GM12878 (cell line): ENCODE measurements at regions not wholly inside any gene's neighbourhood (a gene's known extent, or its start where the extent isn't known, plus 50 kb on each side); places are given as distances from the start of the nearest gene placed in this dataset.

Experiments
- BACH1 ChIP-seq: fragments of 450-650 bp; IDR thresholded peaks from 2 replicates; pipeline ENCODE4 v1.6.1; 2017; ENCODE audit warnings: mild to moderate bottlenecking, borderline replicate concordance
- BMI1 ChIP-seq: fragments of 450-650 bp; IDR thresholded peaks from 2 replicates; pipeline ENCODE4 v1.6.1; 2016; ENCODE audit warnings: mild to moderate bottlenecking, moderate library complexity, borderline replicate concordance
- EED ChIP-seq: sonication (generic); IDR thresholded peaks from 2 replicates; pipeline ENCODE4 v1.6.1; 2016; ENCODE audit warnings: antibody characterized with exemption, low read depth
- EGR1 ChIP-seq, 2 experiments: IDR thresholded peaks; 1 replicate in 1 of 2; 2 replicates in 1 of 2; pipeline ENCODE4 v1.6.1; 2011 to 2012; ENCODE audit warnings: low read depth in 2 of 2, low read length in 2 of 2, borderline replicate concordance in 1 of 2, mild to moderate bottlenecking in 1 of 2, moderate library complexity in 1 of 2
- ETV6 ChIP-seq, 2 experiments: fragments of 450-650 bp in 1 of 2; IDR thresholded peaks in 1 of 2; conservative IDR thresholded peaks in 1 of 2; 2 replicates each; pipeline ENCODE4 v1.6.1; 2014; ENCODE audit warnings: antibody characterized with exemption in 1 of 2, borderline replicate concordance in 1 of 2, low read depth in 1 of 2, mild to moderate bottlenecking in 1 of 2, moderate library complexity in 1 of 2
- HDAC2 ChIP-seq: fragments of 200-600 bp; sonication (generic); IDR thresholded peaks from 2 replicates; pipeline ENCODE4 v1.6.1; 2017
- MEF2A ChIP-seq: IDR thresholded peaks from 2 replicates; pipeline ENCODE4 v1.6.1; 2011; ENCODE audit warnings: low read depth, mild to moderate bottlenecking, low read length, moderate library complexity; ENCODE audit not compliant: insufficient read depth
- NFXL1 ChIP-seq: fragments of 450-650 bp; IDR thresholded peaks from 2 replicates; pipeline ENCODE4 v1.6.1; 2017; ENCODE audit warnings: antibody characterized with exemption, mild to moderate bottlenecking, borderline replicate concordance
- PAX8 ChIP-seq: fragments of 450-650 bp; IDR thresholded peaks from 2 replicates; pipeline ENCODE4 v1.6.1; 2017; ENCODE audit warnings: mild to moderate bottlenecking, moderate library complexity
- POLR2A ChIP-seq: IDR thresholded peaks from 2 replicates; pipeline ENCODE4 v1.6.1; 2011; ENCODE audit warnings: low read depth, mild to moderate bottlenecking, low read length
- RBBP5 ChIP-seq: fragments of 200-600 bp; sonication (generic); conservative IDR thresholded peaks from 2 replicates; pipeline ENCODE4 v1.6.1; 2016
- SMAD1 ChIP-seq: fragments of 450-650 bp; IDR thresholded peaks from 2 replicates; pipeline ENCODE4 v1.6.1; 2018; ENCODE audit warnings: mild to moderate bottlenecking, low read depth; ENCODE audit not compliant: partially characterized antibody
- SRF ChIP-seq, 2 experiments: IDR thresholded peaks; 2 replicates each; pipeline ENCODE4 v1.6.1; 2011; ENCODE audit warnings: low read depth in 2 of 2, low read length in 2 of 2, mild to moderate bottlenecking in 1 of 2, moderate library complexity in 1 of 2
- SUZ12 ChIP-seq: fragments of 200-600 bp; sonication (generic); IDR thresholded peaks from one replicate; pipeline ENCODE4 v1.6.1; 2018; ENCODE audit warnings: antibody characterized with exemption, mild to moderate bottlenecking; ENCODE audit not compliant: unreplicated experiment
- ZNF207 ChIP-seq: fragments of 450-650 bp; IDR thresholded peaks from 2 replicates; pipeline ENCODE4 v1.6.1; 2014; ENCODE audit warnings: antibody characterized with exemption, mild to moderate bottlenecking, borderline replicate concordance
- ZNF384 ChIP-seq: IDR thresholded peaks from 2 replicates; pipeline ENCODE4 v1.6.1; 2012; ENCODE audit warnings: low read depth, mild to moderate bottlenecking, low read length, improper control_type of control experiment, borderline replicate concordance
- ZZZ3 ChIP-seq: IDR thresholded peaks from 2 replicates; pipeline ENCODE4 v1.6.1; 2011; ENCODE audit warnings: low read depth; ENCODE audit not compliant: control insufficient read depth, insufficient read length
- TF ChIP-seq, protein P1 (sequence below): IDR thresholded peaks from 2 replicates; pipeline ENCODE4 v1.6.1; 2012; ENCODE audit warnings: mild to moderate bottlenecking, low read depth, low read length
- TF ChIP-seq, protein P2 (sequence below): fragments of 450-650 bp; IDR thresholded peaks from 2 replicates; pipeline ENCODE4 v1.6.1; 2016; ENCODE audit warnings: mild to moderate bottlenecking, moderate library complexity, borderline replicate concordance
- TF ChIP-seq, protein P3 (sequence below): fragments of 450-650 bp; formaldehyde crosslinking; IDR thresholded peaks from 2 replicates; pipeline ENCODE4 v1.4.0; 2020; ENCODE audit warnings: mild to moderate bottlenecking, moderate library complexity

DNA sequence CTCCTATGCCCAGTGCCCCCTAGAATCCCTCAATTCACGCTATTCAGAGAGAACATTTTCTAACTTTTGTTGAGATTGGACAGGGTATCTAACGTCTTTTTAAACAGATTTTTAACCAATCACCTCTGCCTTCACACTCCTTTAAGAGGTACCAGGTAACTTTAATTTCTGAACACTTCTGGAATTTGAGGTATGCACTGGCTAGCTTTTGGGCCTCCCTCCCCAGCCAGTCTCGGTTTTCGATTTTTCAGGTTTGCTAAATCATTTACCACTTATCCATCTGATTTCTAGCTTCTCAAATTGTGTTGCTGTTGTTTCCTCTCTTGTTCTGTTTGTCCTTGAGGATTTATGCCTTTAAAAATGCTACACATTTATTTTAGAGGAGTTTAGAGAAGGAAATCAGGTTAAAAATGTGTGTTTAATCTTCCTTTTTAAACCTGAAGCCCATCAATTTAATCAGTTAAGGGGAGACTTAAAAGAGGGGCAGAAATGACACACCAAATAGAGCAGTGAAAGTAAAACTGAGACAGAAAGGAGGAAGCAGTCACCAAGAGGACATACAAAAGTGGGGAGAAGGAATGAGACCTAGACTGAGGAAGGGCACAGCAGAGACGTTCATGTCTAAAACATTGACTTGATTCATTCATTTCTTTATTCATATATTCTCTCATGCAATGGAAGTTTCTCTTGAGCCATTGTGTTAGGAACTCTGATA, 139.6 kb upstream of the HTR2A start (continued):
- TF ChIP-seq MEF2A (no peak), HDAC2 (no peak), PAX8 (no peak), SRF (IDR thresholded peaks at IDR 0.05; ENCODE audit: low read depth in 2 of 2, low read length in 2 of 2) (no peak), ETV6 (conservative IDR thresholded peaks at IDR 0.05 in 1 of 2, IDR thresholded peaks at IDR 0.05 in 1 of 2; ENCODE audit: borderline replicate concordance in 1 of 2, low read depth in 1 of 2) (peak in 1 of 2 experiments; percentile 42; a peak in 2 of 4 replicates), ZNF384 (no peak), POLR2A (no peak), EED (no peak), NFXL1 (no peak), BMI1 (no peak), SMAD1 (no peak), RBBP5 (no peak), ZZZ3 (no peak), SUZ12 (no peak), ZNF207 (no peak), EGR1 (IDR thresholded peaks at IDR 0.05; ENCODE audit: borderline replicate concordance in 1 of 2, low read depth in 2 of 2, low read length in 2 of 2) (no peak), BACH1 (no peak)
- TF ChIP-seq, protein P1, sequence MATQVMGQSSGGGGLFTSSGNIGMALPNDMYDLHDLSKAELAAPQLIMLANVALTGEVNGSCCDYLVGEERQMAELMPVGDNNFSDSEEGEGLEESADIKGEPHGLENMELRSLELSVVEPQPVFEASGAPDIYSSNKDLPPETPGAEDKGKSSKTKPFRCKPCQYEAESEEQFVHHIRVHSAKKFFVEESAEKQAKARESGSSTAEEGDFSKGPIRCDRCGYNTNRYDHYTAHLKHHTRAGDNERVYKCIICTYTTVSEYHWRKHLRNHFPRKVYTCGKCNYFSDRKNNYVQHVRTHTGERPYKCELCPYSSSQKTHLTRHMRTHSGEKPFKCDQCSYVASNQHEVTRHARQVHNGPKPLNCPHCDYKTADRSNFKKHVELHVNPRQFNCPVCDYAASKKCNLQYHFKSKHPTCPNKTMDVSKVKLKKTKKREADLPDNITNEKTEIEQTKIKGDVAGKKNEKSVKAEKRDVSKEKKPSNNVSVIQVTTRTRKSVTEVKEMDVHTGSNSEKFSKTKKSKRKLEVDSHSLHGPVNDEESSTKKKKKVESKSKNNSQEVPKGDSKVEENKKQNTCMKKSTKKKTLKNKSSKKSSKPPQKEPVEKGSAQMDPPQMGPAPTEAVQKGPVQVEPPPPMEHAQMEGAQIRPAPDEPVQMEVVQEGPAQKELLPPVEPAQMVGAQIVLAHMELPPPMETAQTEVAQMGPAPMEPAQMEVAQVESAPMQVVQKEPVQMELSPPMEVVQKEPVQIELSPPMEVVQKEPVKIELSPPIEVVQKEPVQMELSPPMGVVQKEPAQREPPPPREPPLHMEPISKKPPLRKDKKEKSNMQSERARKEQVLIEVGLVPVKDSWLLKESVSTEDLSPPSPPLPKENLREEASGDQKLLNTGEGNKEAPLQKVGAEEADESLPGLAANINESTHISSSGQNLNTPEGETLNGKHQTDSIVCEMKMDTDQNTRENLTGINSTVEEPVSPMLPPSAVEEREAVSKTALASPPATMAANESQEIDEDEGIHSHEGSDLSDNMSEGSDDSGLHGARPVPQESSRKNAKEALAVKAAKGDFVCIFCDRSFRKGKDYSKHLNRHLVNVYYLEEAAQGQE, result no peak
- TF ChIP-seq, protein P2, sequence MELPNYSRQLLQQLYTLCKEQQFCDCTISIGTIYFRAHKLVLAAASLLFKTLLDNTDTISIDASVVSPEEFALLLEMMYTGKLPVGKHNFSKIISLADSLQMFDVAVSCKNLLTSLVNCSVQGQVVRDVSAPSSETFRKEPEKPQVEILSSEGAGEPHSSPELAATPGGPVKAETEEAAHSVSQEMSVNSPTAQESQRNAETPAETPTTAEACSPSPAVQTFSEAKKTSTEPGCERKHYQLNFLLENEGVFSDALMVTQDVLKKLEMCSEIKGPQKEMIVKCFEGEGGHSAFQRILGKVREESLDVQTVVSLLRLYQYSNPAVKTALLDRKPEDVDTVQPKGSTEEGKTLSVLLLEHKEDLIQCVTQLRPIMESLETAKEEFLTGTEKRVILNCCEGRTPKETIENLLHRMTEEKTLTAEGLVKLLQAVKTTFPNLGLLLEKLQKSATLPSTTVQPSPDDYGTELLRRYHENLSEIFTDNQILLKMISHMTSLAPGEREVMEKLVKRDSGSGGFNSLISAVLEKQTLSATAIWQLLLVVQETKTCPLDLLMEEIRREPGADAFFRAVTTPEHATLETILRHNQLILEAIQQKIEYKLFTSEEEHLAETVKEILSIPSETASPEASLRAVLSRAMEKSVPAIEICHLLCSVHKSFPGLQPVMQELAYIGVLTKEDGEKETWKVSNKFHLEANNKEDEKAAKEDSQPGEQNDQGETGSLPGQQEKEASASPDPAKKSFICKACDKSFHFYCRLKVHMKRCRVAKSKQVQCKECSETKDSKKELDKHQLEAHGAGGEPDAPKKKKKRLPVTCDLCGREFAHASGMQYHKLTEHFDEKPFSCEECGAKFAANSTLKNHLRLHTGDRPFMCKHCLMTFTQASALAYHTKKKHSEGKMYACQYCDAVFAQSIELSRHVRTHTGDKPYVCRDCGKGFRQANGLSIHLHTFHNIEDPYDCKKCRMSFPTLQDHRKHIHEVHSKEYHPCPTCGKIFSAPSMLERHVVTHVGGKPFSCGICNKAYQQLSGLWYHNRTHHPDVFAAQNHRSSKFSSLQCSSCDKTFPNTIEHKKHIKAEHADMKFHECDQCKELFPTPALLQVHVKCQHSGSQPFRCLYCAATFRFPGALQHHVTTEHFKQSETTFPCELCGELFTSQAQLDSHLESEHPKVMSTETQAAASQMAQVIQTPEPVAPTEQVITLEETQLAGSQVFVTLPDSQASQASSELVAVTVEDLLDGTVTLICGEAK, result no peak
- TF ChIP-seq, protein P3, sequence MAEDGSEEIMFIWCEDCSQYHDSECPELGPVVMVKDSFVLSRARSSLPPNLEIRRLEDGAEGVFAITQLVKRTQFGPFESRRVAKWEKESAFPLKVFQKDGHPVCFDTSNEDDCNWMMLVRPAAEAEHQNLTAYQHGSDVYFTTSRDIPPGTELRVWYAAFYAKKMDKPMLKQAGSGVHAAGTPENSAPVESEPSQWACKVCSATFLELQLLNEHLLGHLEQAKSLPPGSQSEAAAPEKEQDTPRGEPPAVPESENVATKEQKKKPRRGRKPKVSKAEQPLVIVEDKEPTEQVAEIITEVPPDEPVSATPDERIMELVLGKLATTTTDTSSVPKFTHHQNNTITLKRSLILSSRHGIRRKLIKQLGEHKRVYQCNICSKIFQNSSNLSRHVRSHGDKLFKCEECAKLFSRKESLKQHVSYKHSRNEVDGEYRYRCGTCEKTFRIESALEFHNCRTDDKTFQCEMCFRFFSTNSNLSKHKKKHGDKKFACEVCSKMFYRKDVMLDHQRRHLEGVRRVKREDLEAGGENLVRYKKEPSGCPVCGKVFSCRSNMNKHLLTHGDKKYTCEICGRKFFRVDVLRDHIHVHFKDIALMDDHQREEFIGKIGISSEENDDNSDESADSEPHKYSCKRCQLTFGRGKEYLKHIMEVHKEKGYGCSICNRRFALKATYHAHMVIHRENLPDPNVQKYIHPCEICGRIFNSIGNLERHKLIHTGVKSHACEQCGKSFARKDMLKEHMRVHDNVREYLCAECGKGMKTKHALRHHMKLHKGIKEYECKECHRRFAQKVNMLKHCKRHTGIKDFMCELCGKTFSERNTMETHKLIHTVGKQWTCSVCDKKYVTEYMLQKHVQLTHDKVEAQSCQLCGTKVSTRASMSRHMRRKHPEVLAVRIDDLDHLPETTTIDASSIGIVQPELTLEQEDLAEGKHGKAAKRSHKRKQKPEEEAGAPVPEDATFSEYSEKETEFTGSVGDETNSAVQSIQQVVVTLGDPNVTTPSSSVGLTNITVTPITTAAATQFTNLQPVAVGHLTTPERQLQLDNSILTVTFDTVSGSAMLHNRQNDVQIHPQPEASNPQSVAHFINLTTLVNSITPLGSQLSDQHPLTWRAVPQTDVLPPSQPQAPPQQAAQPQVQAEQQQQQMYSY, result no peak
